CD14-positive monocyte (primary cell): ENCODE measurements at regions not wholly inside any gene's neighbourhood (a gene's known extent, or its start where the extent isn't known, plus 50 kb on each side); places are given as distances from the start of the nearest gene placed in this dataset.

Source experiments
- DNase-seq, 3 donors: peaks; one replicate each; pipeline ENCODE4 v3.0.0-alpha.2; 2011 to 2022
- H2AFZ ChIP-seq: 2 replicates; pipeline ENCODE4 v1.6.0; 2012; ENCODE audit warnings: mild to moderate bottlenecking, low read depth, low read length, inconsistent platforms; ENCODE audit not compliant: insufficient read depth, poor library complexity, severe bottlenecking
- H3K27ac ChIP-seq, 2 donors: 1 replicate in 1 of 2; 2 replicates in 1 of 2; pipeline ENCODE4 v1.5.1; 2012 to 2013; ENCODE audit warnings: low read length in 2 of 2, control low read depth in 1 of 2, inconsistent platforms in 1 of 2, low read depth in 1 of 2, mild to moderate bottlenecking in 1 of 2
- H3K27me3 ChIP-seq, 2 donors: one replicate each; pipeline versions ENCODE4 v1.6.0 to v1.6.1; 2011 to 2013; ENCODE audit warnings: low read length in 2 of 2; ENCODE audit not compliant: control insufficient read depth in 2 of 2, insufficient read depth in 2 of 2
- H3K36me3 ChIP-seq, 2 donors: replicated peaks in 1 of 2; 1 replicate in 1 of 2; 2 replicates in 1 of 2; pipeline versions ENCODE4 v1.5.1 to v1.6.1; 2012 to 2013; ENCODE audit warnings: low read length in 2 of 2, control low read depth in 1 of 2, inconsistent platforms in 1 of 2, mild to moderate bottlenecking in 1 of 2; ENCODE audit not compliant: insufficient read depth in 2 of 2, control insufficient read depth in 1 of 2
- H3K4me1 ChIP-seq, 2 donors: 1 replicate in 1 of 2; 2 replicates in 1 of 2; pipeline versions ENCODE4 v1.5.1 to v1.6.1; 2012 to 2013; ENCODE audit warnings: low read length in 2 of 2, control low read depth in 1 of 2, inconsistent platforms in 1 of 2, mild to moderate bottlenecking in 1 of 2, moderate library complexity in 1 of 2; ENCODE audit not compliant: insufficient read depth in 2 of 2, control insufficient read depth in 1 of 2
- H3K4me2 ChIP-seq: replicated peaks from 2 replicates; pipeline ENCODE3; 2012; ENCODE audit warnings: low read length, moderate library complexity, mild to moderate bottlenecking; ENCODE audit not compliant: poor library complexity, severe bottlenecking; ENCODE audit errors: extremely low read depth
- H3K4me3 ChIP-seq, 3 experiments: fragments of 200-600 bp in 1 of 3; sonication (generic) in 1 of 3; replicated peaks in 1 of 3; 1 replicate in 2 of 3; 2 replicates in 1 of 3; pipeline ENCODE4 v1.5.1; 2011 to 2013; ENCODE audit warnings: low read length in 3 of 3, mild to moderate bottlenecking in 3 of 3, control low read depth in 2 of 3, low read depth in 2 of 3, inconsistent platforms in 1 of 3, moderate library complexity in 1 of 3
- H3K79me2 ChIP-seq: 2 replicates; pipeline ENCODE4 v1.6.0; 2012; ENCODE audit warnings: mild to moderate bottlenecking, control low read depth, inconsistent platforms, low read length, moderate library complexity; ENCODE audit not compliant: insufficient read depth
- H3K9ac ChIP-seq: 2 replicates; pipeline ENCODE4 v1.6.0; 2017; ENCODE audit warnings: low read length, mild to moderate bottlenecking; ENCODE audit not compliant: insufficient read depth, poor library complexity, severe bottlenecking
- H3K9me3 ChIP-seq, 2 donors: replicated peaks in 1 of 2; 1 replicate in 1 of 2; 2 replicates in 1 of 2; pipeline versions ENCODE4 v1.5.1 to v1.6.1; 2012 to 2013; ENCODE audit warnings: low read length in 2 of 2, control low read depth in 1 of 2; ENCODE audit not compliant: control insufficient read depth in 1 of 2, insufficient read depth in 1 of 2
- H4K20me1 ChIP-seq: 2 replicates; pipeline ENCODE4 v1.6.0; 2012; ENCODE audit warnings: mild to moderate bottlenecking, low read length, control low read depth, moderate library complexity; ENCODE audit not compliant: insufficient read depth
- H3K27ac Mint-ChIP-seq, 7 donors: one replicate each; pipeline ENCODE4 v1.8.0; 2020; ENCODE audit warnings: mild to moderate bottlenecking in 7 of 7, mixed read lengths in 7 of 7, moderate library complexity in 6 of 7, inconsistent platforms in 2 of 7
- H3K27me3 Mint-ChIP-seq, 3 donors: one replicate each; pipeline ENCODE4 v1.8.0; 2021 to 2022; ENCODE audit warnings: low read depth in 3 of 3, mild to moderate bottlenecking in 3 of 3, mixed read lengths in 3 of 3, moderate library complexity in 3 of 3, inconsistent platforms in 1 of 3
- H3K36me3 Mint-ChIP-seq, 2 donors: one replicate each; pipeline ENCODE4 v1.8.0; 2020; ENCODE audit warnings: mixed read lengths in 2 of 2, inconsistent platforms in 1 of 2, mild to moderate bottlenecking in 1 of 2
- H3K4me1 Mint-ChIP-seq: one replicate; pipeline ENCODE4 v1.8.0; 2020; ENCODE audit warnings: mild to moderate bottlenecking, mixed read lengths
- H3K4me3 Mint-ChIP-seq, 2 donors: one replicate each; pipeline ENCODE4 v1.8.0; 2020; ENCODE audit warnings: mild to moderate bottlenecking in 2 of 2, mixed read lengths in 2 of 2, moderate library complexity in 1 of 2
- H3K9me3 Mint-ChIP-seq, 7 donors: one replicate each; pipeline ENCODE4 v1.8.0; 2020 to 2022; ENCODE audit warnings: mixed read lengths in 7 of 7, mild to moderate bottlenecking in 6 of 7, moderate library complexity in 6 of 7, inconsistent platforms in 2 of 7
- CTCF ChIP-seq: fragments of 200-600 bp; IDR thresholded peaks from one replicate; pipeline ENCODE4 v1.8.0; 2022; ENCODE audit warnings: antibody characterized with exemption, mild to moderate bottlenecking
- WGBS: methylation state at CpG from one replicate; pipeline ENCODE4 v1.1.5; 2013; ENCODE audit warnings: missing lambda C conversion rate; ENCODE audit not compliant: insufficient coverage; 5-methylcytosine and 5-hydroxymethylcytosine counted together
- intact Hi-C, 2 donors: fragments of 100-400 bp; cut with micrococcal nuclease; formaldehyde crosslinking; loops; one replicate each; pipeline versions ENCODE4 v1.15.0 to v1.15.1; 2023

- H3K79me2 ChIP-seq, result no peaks in the 10 kb centered on the region
- no peak overlapping the region for H3K27ac Mint-ChIP-seq
- H3K4me2 ChIP-seq, result no peak overlapping the region
- peaks cover 0 to 2% (median 0%) of the 10 kb centered on the region in 3 donors for H3K27me3 Mint-ChIP-seq
- no peak overlapping the region for H3K4me3 Mint-ChIP-seq
- H3K9me3 ChIP-seq, result peaks cover 2 to 6% of the 10 kb centered on the region in 2 donors
- H3K36me3 ChIP-seq, result no peaks in the 10 kb centered on the region
- H3K9ac ChIP-seq, result no peak overlapping the region
- H3K36me3 Mint-ChIP-seq, result no peaks in the 10 kb centered on the region
- no peak overlapping the region for H3K4me3 ChIP-seq
- no peaks in the 10 kb centered on the region for H3K27me3 ChIP-seq
- H3K4me1 ChIP-seq, result no peaks in the 10 kb centered on the region
- H3K4me1 Mint-ChIP-seq, result no peaks in the 10 kb centered on the region
- no peak for DNase-seq
- no peaks in the 10 kb centered on the region for H4K20me1 ChIP-seq
- no peak overlapping the region for H3K27ac ChIP-seq
- intact Hi-C loops, result no loop called here
- no peak for TF ChIP-seq CTCF
- H2AFZ ChIP-seq, result no peak overlapping the region
- H3K9me3 Mint-ChIP-seq, result peaks cover 0 to 9% (median 4%) of the 10 kb centered on the region in 7 donors
- no CpG with 5 or more reads among the region's 4 CpGs for WGBS
Measured at GRCh38 chrX:5595570-5595969, 633.1 kb downstream of the NLGN4X start.

GRCh38 chrX:5586726-5587125 is 641.9 kb downstream of the NLGN4X start:
- no peaks in the 10 kb centered on the region for H3K36me3 ChIP-seq
- H4K20me1 ChIP-seq, result no peaks in the 10 kb centered on the region
- no peaks in the 10 kb centered on the region for H3K36me3 Mint-ChIP-seq
- no peak overlapping the region for H3K9ac ChIP-seq
- H3K4me3 Mint-ChIP-seq, result no peak overlapping the region
- no peaks in the 10 kb centered on the region for H3K9me3 ChIP-seq
- no peaks in the 10 kb centered on the region for H3K27me3 ChIP-seq
- H3K4me1 Mint-ChIP-seq, result no peaks in the 10 kb centered on the region
- no peak for DNase-seq
- H3K4me1 ChIP-seq, result no peaks in the 10 kb centered on the region
- intact Hi-C loops, result no loop called here
- H3K4me2 ChIP-seq, result no peak overlapping the region
- H3K27ac Mint-ChIP-seq, result no peak overlapping the region
- H3K4me3 ChIP-seq, result no peak overlapping the region
- H2AFZ ChIP-seq, result no peak overlapping the region
- H3K27ac ChIP-seq, result no peak overlapping the region
- H3K9me3 Mint-ChIP-seq, result peaks cover 0 to 5% (median 2%) of the 10 kb centered on the region in 7 donors
- no peak for TF ChIP-seq CTCF
- peaks cover 0 to 3% (median 0%) of the 10 kb centered on the region in 3 donors for H3K27me3 Mint-ChIP-seq
- no peaks in the 10 kb centered on the region for H3K79me2 ChIP-seq
